ENCODE measurements at regions not wholly inside any gene's neighbourhood (a gene's known extent, or its start where the extent isn't known, plus 50 kb on each side); places are given as distances from the start of the nearest gene placed in this dataset.
"Not testable (repeated sequence)": the region's sequence is repeated elsewhere in the genome, so short reads cannot be mapped to it uniquely, and the experiment has no call there.

- no peak for DNase-seq (ENCODE audit: low read depth in 2 of 2)
Observed at GRCh38 chr6:113366505-113366904, 490.6 kb upstream of the MARCKS start.

- DNase-seq (ENCODE audit: low read depth in 2 of 2), result no peak
Observed at GRCh38 chr6:113370508-113371502, 486.3 kb upstream of the MARCKS start.

- DNase-seq (ENCODE audit: low read depth in 2 of 2), result not testable (repeated sequence)
Observed at GRCh38 chr6:113375466-113375865, 481.7 kb upstream of the MARCKS start.

- no peak for DNase-seq (ENCODE audit: low read depth in 2 of 2)
Observed at GRCh38 chr6:113375950-113376846, 480.9 kb upstream of the MARCKS start.

GRCh38 chr6:113376847-113377165 lies 480.3 kb upstream of the MARCKS start:
- no peak for DNase-seq (ENCODE audit: low read depth in 2 of 2)

- no peak for DNase-seq (ENCODE audit: low read depth in 2 of 2)
Observed at GRCh38 chr6:113377362-113377942, 479.7 kb upstream of the MARCKS start.

- DNase-seq (ENCODE audit: low read depth in 2 of 2), result no peak
Observed at GRCh38 chr6:113380591-113380990, 476.6 kb upstream of the MARCKS start.

GRCh38 chr6:113381232-113381631 lies 475.9 kb upstream of the MARCKS start:
- DNase-seq (ENCODE audit: low read depth in 2 of 2), result no peak

- no peak for DNase-seq (ENCODE audit: low read depth in 2 of 2)
Observed at GRCh38 chr6:113381959-113382358, 475.2 kb upstream of the MARCKS start.

GRCh38 chr6:113383701-113384100 lies 473.4 kb upstream of the MARCKS start:
- DNase-seq (ENCODE audit: low read depth in 2 of 2), result no peak

- no peak for DNase-seq (ENCODE audit: low read depth in 2 of 2)
Observed at GRCh38 chr6:113385020-113385431, 472.1 kb upstream of the MARCKS start.

- DNase-seq (ENCODE audit: low read depth in 2 of 2), result no peak
Observed at GRCh38 chr6:113388996-113389395, 468.1 kb upstream of the MARCKS start.

GRCh38 chr6:113392551-113393055 lies 464.5 kb upstream of the MARCKS start:
- DNase-seq (ENCODE audit: low read depth in 2 of 2), result no peak

- DNase-seq (ENCODE audit: low read depth in 2 of 2), result no peak
Observed at GRCh38 chr6:113394216-113394615, 462.9 kb upstream of the MARCKS start.

GRCh38 chr6:113394729-113395128 lies 462.4 kb upstream of the MARCKS start:
- DNase-seq (ENCODE audit: low read depth in 2 of 2), result no peak

- DNase-seq (ENCODE audit: low read depth in 2 of 2), result no peak
Observed at GRCh38 chr6:113396730-113397129, 460.4 kb upstream of the MARCKS start.

GRCh38 chr6:113397236-113397635 lies 459.9 kb upstream of the MARCKS start:
- DNase-seq (ENCODE audit: low read depth in 2 of 2), result no peak

- DNase-seq (ENCODE audit: low read depth in 2 of 2), result no peak
Observed at GRCh38 chr6:113401231-113401630, 455.9 kb upstream of the MARCKS start.

- DNase-seq (ENCODE audit: low read depth in 2 of 2), result no peak
Observed at GRCh38 chr6:113402544-113402943, 454.6 kb upstream of the MARCKS start.

- no peak for DNase-seq (ENCODE audit: low read depth in 2 of 2)
Observed at GRCh38 chr6:113403966-113404595, 453.1 kb upstream of the MARCKS start.

- no peak for DNase-seq (ENCODE audit: low read depth in 2 of 2)
Observed at GRCh38 chr6:113405326-113406047, 451.7 kb upstream of the MARCKS start.

Measured in stimulated activated CD8-positive, alpha-beta memory T cell treated with anti-CD3 and anti-CD28 coated beads, Interleukin-7, amount 100 ng/mL, for 4 hours (primary cell).